Fibroblast of skin of right quadriceps (primary cell): ENCODE measurements at regions not wholly inside any gene's neighbourhood (a gene's known extent, or its start where the extent isn't known, plus 50 kb on each side); places are given as distances from the start of the nearest gene placed in this dataset.
"Not testable (repeated sequence)": the region's sequence is repeated elsewhere in the genome, so short reads cannot be mapped to it uniquely, and the experiment has no call there.

Experiments
- DNase-seq: peaks from one replicate; pipeline ENCODE4 v3.0.0-alpha.2; 2013

DNA sequence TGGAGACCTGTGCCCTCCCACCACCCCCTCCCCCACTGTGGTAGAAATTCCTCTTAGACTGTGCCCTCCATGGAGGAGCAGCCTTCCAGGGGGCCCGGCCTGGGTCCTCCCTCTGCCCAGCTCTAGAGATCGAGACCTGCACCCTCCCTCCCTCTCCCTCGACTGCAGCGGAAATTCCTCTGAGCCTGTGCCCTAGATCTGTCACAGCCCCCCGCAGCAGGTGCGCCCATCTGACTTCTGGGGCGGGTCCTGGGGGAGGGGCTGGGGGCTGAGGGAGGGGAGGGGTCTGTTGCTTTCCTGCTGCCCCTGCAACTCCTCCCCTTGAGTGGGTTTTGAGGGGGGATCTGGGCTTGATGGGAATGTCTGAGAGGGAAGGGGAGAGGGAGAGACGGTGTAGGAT is 177.8 kb upstream of the GSE1 start:
- DNase-seq: no peak

DNA sequence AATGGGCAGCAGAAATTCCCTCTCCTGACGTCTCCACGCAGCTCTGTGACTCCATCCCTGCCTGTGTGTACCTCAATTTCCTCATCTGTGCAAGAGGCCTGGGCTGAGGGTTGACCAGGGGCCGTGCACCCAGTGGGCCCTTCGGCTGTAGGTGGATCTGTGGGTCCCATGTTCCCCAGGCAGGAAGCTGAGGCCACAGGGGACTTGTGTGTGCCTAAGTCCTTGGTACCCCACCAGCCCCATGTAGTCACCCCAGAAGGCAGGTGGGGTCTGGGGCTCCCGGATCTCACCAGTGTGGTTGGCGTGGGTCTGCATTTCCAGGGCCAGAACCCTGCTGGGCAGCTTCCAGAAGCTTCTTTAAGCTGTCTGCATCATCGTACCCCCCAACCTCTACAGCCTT is 177.4 kb upstream of the GSE1 start:
- DNase-seq: no peak

DNA sequence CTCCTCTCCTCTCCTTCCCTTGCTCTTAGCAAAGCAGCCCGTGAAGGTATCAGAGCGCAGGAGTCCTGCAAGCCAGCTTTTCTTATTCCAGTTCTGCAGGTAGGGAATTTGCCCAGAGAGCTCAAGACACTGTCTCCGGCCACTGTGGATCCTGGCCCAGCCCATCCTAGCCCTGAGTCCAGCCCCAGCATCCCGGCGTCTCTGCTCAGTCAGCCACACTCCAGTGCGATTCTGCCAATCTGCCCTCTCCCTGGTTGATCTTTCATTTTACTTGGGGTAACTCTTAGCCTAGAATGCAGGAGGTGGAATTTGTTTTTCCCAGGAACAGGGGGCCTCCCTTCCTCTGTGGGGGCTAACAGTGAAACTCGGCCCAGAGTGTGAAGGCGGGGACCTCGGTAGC is 176.9 kb upstream of the GSE1 start:
- no peak for DNase-seq

DNA sequence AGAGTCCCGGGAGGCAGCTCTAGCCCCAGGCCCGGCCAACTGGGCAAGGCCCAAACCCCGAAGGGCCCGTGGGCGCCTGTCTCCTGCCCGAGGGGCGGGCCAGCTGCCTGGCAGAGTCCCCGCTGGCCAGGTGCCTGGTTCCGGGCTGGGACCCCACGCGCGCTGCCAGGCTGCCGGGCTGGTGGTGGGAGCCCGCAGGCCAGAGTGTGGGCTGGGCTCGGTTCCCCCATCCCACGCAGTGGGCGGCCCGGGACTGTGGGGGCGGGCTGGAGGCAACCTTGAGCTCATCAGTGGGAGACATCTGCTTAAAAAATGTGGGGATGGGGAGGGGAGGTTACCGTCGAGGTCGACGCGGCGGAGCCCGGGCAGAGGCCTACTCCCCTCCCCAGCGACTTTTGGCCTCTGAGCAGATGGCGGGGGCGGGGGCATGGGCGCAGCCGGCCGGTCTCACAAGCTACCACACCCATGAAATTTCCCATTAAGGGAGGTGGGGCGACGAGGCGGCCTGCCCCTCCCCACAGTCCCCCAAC is 176.4 kb upstream of the GSE1 start:
- DNase-seq: no peak

DNA sequence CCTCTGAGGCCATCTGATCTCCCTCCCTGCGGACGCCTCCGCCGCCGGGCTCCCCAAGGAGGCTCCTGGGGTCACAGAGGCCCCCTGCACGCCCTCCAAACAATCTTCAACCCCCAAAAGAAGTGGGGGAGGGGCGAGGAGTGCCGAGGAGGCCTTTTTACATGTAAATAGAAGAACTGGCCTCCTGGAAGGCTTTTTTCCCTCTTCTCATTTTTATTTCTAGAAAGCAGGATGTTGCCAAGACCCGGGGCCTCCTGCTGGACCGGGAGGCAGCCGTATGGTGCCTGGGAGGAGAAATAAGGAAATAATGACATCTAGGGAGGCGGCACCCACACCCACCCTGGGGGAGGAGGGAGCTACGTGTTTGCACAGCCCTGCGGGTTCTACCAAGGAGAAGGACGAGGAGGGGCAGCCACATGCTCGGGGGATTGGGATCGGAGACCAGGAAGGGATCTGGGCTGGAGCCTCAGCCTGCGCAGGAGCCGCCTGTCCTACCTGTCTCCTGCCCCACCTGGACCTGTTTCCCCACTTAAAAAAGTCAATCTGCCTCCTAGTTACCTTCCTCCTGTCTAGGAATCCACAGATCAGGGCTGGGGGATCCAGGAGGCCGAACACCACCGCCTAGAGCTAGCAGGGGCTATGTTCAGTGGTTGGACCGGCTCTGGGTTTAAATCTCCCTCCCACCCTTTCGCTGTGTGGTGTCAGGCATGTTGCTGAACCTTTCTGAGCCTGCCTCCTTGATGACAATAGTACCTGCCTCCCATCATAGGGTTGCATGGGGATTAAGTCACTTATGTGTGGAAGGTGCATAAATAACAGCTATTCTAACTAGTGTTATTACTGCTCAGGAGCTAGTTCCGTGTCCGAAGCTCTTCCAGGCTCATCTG is 175.7 kb upstream of the GSE1 start:
- peak; percentile 57 for DNase-seq

DNA sequence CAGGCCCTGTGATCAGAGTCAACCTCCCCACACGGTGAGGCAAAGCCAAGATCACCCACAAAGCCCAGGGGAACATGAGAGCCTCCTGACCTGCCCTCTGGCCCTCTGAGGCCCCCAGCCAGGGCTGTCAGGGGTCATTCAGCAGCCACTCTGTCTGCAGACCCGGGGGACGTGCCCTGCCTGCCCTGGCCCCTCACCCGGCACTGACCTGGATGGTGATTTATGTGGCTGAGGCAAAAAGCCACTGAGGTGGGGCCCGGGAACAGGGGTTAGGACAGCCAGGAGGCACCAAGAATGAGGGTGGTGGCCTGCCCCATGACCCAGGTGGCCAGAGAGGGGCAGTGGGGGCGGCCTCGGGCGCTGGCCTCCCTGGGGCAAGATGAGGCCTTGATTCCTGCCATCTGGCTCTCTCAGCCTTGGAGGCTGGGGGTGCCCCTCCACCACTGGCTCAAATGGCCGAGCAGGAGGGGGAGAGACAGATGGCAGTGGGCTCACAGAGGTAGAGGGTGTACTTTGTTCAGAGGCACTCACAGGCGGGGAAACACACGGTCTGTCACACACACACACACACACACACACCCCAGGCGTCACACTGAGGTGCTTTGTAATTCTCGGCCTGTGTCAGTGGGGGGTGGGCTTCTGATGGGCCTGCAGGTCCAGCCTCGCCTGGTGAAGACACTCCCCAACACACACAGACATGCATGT is 174.0 kb upstream of the GSE1 start:
- DNase-seq: no peak

DNA sequence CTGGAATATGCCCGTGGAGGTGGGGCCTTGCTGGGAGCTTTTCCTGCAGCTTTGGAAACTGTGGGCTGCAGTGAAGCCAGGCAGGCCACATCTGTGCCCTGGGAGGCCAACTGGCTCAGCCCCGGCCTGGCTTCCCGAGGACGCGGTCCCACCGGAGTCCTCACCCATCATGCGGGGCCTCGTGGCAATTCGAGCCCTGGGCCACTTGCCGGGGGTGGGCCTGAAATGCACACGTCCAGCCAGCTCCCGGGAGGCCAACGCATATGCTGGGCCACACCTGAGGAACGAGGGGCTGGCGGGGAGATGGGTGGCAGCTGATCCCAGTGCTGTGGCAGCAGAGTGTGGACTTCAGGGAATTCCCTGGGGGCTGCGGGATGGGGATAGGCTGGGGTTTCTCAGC is 172.4 kb upstream of the GSE1 start:
- no peak for DNase-seq

DNA sequence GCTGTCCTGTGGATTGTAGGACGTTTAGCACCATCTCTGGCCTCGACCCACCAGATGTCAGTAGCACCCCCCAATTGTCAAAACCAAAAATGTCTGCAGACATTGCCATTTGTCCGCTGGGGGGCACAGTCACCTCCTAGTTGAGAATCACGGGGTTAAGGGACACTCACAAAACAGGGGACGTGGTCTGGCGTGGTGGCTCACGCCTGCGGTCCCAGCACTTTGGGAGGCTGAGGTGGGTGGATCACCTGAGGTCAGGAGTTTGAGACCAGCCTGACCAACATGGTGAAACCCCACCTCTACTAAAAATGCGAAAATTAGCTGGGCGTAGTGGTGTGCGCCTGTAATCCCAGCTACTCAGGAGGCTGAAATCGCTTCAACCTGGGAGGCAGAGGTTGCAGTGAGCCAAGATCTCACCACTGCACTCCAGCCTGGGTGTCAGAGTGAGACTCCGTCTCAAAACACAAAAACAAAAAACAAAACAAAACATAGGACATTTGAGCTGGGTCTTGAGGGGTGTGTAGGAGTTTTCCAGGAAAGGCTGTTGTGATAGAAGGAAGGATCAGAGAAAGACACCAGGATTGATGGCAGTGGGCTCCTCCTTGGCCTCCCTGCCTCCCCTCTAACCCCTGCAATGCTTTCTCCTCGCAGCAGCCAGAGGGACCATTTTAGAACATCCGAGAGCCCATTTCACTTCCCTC is 171.8 kb upstream of the GSE1 start:
- DNase-seq: no peak

DNA sequence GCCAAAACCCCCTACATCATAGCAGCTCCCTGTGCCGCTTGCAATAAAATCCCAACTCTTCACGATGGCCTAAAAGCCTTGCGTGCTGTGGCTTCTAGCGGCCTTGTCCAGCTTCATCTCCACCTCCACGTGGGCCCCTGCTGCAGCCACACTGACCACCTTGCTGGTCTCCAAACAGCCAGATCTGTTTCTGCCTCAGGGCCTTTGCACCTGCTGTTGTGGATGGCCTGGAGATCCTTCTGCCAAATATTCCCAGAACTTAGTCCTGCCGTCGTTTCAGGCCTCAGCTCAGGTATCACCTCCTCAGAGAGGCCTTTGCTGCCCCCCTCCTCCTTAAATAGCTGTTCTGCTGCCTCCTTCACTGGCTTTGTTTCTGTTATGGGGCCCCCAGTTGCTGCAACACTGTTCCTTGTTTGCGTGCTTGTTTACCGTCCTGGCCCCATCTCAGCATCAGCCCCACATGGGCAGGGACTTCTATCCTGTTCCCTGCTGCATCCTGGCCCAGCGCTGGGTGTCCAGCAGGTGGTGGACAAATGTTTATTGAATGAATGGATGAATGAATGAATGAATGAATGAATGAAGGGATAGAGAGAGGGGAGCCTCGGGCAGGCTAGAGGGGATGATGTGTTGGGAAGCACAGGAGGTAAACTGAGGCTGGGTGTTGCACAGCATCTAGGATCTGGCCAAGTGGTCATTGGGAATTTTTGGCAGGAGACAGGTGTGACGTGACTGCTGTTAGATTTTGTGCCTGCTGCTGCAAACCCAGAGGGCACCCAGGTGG is 171.0 kb upstream of the GSE1 start:
- no peak for DNase-seq

DNA sequence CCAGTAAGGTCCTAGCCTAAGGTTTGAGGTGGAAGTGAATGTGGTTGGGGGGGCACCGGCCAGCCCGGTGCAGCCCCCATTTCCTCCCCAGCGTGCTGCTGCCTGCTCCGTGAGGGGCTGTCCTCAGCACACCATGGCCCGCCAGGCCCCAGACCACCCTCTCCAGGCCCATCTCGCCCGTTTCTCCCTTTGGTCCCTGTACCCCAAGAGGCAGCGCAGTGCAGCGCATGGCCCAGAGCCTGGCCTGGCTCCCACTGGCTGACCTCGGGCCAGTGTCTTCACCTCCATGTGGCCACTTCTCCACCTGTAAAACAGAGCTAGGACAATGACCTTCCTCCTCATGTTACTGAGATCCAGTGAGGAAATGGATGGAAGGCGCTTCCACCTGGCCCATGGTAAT is 170.0 kb upstream of the GSE1 start:
- DNase-seq: no peak

DNA sequence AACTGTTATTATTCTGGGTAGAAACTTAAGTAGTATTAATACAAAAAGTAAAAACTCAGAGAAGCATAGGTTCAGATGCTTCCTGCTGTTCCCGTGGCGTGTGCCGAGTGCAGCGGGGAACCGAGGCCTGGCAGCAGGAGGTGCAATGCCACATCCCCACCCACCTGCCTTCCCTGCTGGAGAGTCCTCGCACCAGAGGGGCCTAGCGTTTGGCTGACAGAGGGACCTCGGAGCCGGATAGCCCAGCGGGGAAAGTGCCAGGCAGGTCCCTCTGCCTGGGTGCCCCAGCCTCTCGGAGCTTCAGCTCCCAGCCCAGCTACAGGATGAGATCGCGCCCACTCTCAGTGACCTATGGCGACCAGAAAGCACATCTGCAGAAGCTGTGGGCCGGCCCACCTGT is 169.6 kb upstream of the GSE1 start:
- no peak for DNase-seq

DNA sequence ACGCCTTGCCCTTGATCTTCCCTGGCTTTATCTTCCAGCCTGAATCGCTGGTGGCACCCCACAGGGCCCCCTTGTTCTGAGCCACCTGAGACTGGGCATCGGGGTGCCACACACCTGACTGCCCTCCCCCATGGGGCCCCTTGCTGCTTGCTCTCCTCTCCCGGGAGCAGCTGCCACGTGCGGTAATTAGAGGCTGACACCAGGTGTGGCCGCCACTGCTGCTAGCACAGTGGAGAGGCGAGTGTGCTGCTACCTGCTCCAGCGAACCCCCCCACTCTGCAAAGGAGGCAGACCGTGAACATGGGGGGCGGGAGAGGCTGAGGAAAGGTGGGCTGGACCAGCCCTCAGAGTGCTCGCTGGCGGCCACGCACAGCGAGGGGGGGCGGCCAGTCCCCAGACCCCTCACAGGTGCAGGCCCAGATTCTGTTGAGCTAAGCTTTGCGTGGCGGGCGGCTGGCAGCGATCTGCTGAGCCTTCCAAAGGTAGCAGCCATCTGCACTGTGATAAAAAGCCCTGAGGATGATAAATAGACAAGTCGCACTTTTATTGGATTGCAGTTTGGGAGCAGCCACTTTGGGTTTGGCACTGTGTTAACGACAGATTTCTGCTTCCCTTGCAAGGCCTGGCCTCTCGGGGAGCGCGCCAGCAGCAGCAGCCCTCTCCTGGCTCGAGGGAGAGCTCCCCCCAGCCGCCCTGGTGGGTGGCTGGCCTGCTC is 167.9 kb upstream of the GSE1 start:
- no peak for DNase-seq

DNA sequence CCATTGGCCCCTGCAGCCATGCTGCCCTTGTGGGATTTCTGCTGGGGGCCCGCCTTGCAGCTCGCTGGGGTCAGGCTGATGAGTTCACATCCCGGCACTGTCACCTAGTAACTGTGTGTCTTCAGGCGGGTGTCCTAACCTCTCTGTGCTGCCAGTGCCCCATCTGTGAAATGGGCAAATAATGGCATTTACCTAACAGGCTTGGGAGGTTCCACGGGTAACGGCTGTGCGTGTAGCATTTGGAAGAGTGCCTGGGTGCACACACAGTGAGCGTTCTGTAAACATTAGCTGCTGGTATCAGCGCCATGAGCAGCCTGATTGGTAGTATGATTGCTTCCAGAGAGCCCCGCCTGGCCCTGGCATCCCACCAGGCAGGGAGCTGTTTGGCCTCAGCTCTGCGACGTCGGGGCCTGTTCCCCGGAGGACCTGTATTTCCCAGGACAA is 167.3 kb upstream of the GSE1 start:
- no peak for DNase-seq

DNA sequence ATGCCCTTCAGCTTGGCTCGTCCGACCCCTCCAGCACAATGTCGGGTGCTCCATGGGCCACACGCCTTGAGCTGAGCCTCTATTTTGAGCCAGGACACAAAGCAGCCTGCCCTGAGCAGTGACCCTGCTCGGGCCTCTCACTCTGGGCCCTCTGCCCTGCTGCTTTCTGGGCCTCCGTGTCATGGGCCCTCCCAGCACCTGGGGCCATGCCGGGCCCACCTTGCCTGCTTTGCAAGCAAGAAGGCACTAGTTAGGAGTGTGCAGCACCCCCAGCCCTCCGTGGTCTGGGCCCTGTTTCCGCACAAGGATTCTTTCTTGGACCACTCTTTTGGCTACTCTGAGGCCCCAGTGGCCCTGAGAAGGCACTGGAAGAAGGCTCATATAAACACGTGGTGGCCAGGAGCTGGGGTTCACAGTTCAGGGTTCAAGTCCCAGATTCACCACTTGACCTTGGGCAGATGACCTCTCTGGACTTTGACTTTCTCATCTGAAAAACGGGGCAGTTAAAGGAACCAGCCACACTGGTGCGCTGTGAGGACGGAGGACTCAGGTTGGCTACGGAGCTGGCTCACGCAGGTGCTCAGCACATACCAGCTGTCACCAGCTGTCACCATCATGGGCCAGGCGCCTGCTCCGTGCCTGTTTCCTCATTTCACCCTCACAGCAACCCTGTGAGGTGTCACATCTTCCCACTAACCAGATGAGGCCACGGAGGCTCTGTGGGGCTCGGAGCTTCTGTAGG is 166.0 kb upstream of the GSE1 start:
- no peak for DNase-seq

DNA sequence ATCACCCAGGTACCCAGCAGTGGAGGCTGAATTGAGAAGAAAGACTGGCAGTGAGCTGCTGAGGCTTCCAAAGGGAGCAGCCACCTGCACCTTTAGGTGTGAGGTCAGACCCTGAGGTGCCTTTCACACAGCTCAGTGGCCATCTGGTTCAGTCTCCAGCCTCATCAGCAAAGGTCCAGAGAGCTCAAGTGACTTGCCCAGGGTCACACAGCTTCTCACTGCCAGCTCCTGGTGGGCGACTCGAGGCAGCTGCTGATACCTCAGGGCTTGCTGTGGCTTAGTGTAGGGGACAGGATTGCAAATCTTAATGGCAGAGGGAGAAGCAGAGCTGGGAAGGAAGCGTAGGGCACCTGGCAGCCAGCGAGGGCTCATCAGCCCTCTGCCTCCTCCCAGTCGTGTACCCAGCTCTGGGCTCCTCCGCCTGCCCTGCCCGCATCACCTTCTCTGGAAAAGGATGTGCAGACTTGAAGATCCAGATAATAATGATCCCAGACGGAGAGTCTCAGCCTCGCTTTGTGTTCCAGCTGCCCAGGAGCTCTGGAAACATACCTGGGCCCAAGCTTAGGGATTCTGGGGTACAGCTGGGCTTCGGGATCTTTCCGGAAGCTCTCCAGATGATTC is 165.3 kb upstream of the GSE1 start:
- DNase-seq: no peak

DNA sequence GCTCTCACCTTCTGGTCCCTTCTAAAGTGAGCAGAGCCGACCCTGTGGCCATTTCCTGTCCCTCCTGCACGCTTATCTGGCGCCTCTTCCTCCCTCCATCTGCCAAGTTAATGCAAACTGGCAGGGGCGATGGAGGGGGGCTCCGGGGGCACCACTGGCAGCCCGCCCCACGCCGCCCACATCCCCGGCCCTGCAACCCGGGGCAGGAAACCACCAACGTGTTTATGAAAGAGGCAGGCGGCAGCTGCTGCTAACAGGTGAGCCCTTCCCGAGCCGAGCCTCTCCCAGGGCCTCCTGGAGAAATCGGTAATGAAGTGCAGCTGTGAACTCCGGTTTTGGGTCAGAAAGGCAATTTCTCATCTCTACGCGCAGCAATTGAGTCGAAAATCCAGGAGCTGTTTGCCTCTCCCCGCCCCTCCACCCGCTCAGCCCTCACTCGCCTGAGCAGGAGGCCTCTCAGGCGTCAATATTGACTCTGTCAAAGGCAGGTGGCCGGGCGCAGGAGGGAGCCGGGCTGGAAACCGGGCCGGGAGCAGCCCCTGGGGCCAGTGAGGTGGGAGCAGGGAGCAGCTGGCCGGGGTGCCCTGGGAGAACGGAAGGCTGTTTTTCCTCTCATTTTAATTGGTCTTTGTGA is 164.4 kb upstream of the GSE1 start:
- DNase-seq: no peak

DNA sequence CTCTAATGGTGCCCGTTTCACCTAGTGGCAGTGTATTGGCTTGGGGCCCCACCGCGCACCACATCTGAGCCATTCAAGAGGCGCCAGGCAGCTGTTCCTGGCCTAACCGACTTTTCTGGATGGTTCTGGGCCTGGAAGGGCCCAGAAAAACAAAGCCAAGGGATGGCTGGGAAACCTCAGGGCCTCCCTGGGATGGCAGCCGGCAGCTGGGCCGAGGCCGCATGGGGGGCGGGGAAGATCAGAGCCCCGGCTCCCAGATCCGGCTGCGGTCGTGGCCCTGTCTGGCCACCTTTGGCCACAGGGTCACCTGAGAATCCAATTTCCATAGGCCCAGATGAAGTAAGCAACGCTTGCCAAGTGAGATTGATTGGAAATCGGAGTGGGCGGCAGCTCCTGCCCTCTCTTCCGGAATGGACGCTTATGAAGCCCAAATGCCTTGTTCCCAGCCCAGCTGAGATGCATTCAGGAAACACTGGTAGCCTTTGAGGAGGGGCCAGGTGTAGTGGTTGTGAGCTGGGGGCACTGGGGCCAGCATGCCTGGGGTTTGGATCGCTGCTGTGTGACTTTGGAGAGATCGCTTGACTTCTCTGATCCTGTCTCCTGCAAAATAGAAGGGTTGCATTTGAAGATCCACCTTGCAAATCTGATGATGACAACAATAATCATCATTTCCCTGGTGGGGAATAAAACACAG is 163.8 kb upstream of the GSE1 start:
- no peak for DNase-seq

DNA sequence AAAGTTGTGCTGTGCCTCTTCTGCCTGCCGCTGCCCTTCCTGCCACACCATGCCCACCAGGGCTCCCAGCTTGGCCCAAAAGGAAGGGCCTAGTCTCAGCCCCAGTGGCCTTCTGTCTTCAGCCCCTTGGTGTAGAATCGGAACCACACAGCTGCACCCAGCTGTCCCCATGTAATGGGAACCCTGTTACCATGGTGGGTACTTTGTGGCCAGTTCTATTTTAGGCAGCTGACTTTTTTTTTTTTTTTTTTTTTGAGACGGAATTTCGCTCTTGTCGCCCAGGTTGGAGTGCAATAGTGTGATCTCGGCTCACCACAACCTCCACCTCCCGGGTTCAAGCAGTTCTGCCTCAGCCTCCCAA is 163.3 kb upstream of the GSE1 start:
- no peak for DNase-seq

DNA sequence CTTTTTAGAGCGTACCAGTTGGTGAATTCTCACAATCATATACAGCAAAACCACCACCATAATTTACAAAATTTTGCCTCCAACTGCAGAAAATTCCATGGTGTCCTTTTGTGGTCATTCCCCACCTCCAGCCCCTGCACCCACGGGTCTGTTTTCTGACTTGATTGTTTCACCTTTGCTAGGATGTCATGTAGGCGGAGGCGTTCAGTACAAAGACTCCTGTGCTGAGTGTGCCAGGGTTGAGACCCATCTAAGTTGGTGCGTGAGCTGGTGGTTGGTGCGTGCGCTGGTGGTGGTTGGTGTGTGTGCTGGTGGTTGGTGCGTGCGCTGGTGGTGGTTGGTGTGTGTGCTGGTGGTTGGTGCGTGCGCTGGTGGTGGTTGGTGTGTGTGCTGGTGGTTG is 162.0 kb upstream of the GSE1 start:
- not testable (repeated sequence) for DNase-seq
